Mesenteric fat pad (tissue), 1 donor: ENCODE measurements at regions not wholly inside any gene's neighbourhood (a gene's known extent, or its start where the extent isn't known, plus 50 kb on each side); places are given as distances from the start of the nearest gene placed in this dataset.
"Not testable (repeated sequence)": the region's sequence is repeated elsewhere in the genome, so short reads cannot be mapped to it uniquely, and the experiment has no call there.

Source experiments
- DNase-seq: peaks from one replicate; pipeline ENCODE4 v3.0.0-alpha.2; 2020; ENCODE audit warnings: low spot score
- donor health status: DM: yes; HTN: yes; CAD: no.

- no peak for DNase-seq
These were observed 385.5 kb downstream of the GBE1 start for GRCh38 chr3:81375921-81376320.

DNA sequence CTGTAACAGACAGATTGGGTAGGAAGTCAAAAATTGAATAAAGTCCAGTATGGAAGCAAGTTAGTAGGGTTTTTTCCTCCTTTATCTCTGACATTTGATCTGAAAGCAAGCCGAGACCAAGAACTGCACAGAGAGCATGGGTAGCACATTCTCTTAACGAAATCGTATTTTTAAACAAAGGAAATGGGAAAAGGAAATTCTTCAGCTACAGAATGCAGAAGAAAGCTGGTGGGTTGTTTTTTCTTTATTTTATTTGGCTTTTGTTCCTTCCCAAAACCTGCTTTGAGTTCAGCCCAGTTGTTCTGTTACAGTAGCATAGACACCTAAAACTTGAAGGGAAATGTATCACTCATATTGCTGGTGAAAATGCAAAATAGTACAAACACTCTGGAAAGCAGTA lies 397.0 kb downstream of the GBE1 start:
- DNase-seq: no peak

- no peak for DNase-seq
These were observed 397.6 kb downstream of the GBE1 start for GRCh38 chr3:81363816-81364215.

DNA sequence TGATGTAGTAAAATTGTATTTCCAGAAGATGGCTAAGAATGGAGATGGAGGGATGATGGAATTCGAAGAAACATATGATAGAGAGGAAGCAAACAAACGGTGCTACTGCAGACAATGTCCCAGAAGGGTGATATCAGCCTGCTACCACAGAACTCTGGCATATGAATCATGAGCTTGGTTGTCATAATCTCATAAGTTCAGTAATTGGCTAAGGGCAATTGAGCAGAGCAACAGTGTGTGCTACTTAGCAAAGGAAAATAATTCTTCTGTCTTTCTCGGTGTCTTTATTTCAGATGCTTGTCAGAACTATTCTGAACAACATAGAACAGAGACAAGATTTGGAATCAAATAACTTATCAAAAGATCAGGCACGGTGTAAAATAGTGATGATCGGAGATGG lies 407.3 kb downstream of the GBE1 start:
- no peak for DNase-seq

- DNase-seq: no peak
These were observed 408.6 kb downstream of the GBE1 start for GRCh38 chr3:81352867-81353266.

DNA sequence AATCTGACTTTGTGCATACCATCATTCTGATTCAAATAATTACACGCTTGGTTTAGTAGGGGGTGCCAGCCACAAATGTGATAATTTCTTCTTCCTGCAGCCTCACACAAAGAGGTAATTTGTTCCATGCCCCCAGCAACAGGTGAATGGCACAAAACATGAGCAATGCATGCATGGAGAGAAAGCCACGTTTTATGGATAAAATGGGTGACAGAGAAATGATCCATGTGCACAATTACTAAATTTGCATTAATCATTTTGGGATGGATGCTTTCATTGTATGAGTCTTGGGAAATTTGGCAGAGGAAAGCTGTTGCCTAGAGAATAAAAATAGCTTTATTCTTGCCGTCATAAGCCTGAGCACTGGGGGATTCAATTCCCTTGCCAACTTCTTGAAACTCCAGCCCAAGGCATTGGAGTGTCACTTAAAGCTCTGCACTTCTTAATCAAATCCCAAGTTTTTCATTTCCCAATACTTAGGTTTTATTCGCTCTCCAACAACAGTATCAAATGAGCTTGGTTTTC lies 411.6 kb downstream of the GBE1 start:
- no peak for DNase-seq

DNA sequence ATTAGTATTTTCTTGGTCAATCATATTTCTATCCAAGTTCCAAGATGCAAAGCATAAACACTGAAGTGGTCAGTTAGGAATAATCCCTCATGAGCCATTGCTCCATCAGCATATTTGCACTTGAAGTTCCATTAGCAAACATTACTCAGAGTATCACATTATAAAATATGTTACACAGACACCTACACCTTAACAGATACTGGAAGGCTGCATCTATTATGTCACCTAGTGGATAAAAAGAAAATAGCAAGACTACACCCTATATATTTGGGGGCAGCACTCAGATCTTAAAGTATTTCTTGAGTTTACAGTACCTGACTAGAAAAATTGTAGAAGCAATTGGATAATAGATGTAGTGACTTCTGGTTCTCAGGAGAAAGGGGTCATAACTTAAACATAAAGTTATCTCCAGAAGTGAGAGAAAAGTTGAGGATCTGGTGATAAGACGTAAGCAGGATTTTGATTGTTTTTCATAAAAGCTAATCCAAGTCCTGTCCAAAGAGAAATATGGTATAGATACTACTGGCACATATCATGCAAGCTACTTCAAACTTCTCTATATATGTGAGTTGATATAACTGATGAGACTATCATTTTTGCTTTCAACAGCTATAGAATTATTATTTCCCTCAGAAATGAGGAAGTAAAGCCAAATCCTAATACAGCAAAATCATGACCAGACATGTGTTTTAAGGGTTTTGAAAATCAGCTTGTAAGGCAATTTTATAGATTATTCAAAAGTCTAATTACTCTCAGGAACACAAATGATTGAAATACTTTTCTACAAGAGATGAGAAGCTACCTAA lies 422.2 kb downstream of the GBE1 start:
- no peak for DNase-seq

- no peak for DNase-seq
These were observed 425.0 kb downstream of the GBE1 start for GRCh38 chr3:81336470-81336869.

- not testable (repeated sequence) for DNase-seq
These were observed 431.6 kb downstream of the GBE1 start for GRCh38 chr3:81329835-81330234.

DNA sequence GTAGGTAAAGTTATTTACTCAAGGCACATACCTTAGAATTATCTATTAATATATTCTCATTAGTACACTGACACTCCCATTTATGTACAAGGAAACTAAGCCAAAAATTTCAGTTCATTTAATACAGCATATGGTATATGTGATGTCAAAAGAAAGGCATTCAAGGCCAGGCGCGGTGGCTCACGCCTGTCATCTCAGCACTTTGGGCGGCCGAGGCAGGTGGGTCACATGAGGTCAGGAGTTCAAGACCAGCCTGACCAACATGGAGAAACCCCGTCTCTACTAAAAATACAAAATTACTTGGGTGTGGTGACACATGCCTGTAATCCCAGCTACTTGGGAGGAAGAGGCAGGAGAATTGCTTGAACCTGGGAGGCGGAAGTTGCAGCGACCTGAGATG lies 435.2 kb downstream of the GBE1 start:
- no peak for DNase-seq

DNA sequence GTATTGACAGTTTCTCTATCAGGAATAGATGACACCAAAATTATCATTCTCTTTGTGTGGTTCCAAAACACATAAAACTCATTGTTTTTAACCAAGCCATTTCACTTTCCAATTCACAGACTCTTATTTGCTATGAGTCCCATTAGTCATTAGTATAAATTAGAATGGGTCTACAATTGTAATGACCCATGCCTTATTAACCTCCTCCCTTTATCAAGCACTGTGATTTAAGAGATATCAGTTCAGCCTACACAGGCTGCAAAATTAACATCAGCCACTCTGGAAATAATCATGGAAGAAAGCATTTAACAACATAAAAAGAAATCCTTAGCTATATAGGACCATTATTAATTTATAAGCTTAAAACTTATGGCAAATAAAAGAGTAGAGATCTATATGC lies 440.6 kb downstream of the GBE1 start:
- no peak for DNase-seq

DNA sequence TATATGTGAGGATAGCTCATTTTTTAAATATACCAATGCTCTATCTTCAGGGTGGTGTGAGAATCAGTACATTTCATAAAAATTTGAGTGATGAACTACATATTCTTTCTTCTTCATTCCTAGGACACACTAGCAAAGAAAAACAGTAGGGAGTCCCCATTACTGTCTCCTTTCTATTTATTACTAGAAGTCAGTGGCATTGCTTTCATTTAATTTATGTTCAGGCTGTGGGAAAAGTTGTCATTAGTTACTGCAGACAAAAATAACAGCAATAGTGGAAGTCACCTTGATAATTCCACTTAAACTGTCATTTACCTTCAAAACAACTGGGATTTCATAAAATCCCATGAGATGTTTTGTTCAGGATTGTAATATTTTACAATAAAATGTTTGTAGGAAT lies 446.4 kb downstream of the GBE1 start:
- DNase-seq: no peak

DNA sequence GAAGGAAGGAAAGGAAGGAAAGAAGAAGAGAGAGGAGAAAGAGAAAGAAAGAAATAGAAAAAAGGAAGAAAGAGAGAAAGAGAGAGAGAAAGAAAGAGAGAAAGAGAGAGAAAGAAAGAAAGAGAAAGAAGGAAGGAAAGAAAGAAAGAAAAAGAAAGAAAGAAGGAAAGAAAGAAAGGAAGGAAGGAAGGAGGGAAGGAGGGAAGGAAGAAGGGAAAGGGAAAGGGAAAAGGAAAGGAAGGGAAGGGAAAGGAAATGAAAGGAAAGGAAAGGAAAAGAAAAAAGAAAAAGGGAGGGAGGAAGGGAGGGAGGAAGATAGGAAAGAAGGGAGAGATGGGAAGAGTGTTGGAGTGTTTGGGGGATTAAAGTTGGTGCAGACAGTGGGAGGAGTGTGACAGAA lies 450.1 kb downstream of the GBE1 start:
- DNase-seq: no peak

DNA sequence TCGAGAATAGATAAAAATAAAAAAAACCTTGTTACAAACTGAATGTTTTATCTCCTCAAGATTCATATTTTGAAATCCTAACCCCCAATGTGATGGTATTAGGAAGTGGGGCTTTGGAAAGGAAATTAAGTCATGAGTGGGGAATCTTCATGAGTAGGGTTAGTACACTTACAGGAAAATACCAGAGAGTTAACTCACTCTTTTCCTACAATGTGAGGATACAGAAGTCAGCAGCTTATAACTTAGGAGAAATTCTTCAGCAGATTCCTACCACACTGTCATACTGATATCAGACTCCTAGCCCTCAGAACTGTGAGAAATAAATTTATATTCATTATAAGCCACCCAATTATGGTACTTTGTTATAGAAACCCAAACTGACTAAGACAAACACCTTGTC lies 453.1 kb downstream of the GBE1 start:
- no peak for DNase-seq

GRCh38 chr3:81307221-81307620 lies 454.2 kb downstream of the GBE1 start:
- DNase-seq: no peak

DNA sequence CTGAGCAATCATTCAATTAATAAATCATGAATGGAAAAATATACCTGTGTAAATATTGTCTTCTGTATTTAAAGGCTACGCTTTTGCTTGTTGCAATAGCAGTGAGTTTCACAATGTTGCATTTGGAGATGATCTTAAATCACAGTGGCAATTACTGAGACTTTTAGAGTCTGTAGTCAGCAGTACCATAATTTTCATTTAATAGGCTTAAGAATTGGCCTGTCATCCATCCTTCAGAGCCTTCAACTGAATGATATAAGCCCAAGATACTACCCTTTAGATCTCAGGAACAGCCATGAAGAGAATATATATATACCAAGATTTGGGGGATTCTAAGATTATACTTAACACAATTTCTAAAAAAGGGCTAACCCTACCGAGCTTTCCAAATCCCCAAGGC lies 458.1 kb downstream of the GBE1 start:
- no peak for DNase-seq

DNA sequence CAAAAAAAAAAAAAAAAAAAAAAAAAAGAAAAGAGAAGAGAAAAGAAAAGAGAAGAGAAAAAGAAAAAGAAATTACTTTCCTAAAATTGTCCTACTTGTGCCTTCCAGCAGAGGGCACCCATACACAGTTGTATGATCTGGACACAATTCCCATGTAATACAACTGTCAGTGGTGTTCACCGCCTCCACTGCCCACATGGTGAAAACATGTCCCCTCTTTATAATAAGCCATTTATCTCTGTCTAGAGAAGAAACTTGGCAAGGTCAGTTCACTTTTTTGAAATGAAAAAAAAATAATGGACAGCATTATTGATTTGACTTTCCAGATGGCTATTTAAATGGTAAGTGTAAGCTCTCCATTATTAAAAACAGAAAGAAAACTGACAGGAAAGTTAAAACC lies 459.4 kb downstream of the GBE1 start:
- no peak for DNase-seq

DNA sequence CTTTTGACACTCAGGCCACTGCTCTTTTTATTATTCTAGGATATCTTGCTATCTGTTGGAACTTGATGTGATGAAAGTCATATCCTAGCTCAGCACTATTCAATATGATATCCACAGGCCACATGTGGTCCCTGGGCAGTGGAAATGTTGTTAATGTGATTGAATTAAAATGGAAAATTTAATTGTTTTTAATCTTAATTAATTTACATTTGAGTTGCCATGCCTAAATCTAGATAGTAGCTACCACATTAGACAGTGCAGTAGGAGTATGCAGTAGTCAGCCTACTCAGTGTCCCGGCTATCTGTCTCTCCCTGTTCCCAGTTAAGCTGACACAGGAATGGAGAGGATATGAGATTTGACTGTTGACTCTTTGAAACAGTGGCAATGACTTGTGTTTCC lies 460.2 kb downstream of the GBE1 start:
- DNase-seq: no peak

- no peak for DNase-seq
These were observed 461.0 kb downstream of the GBE1 start for GRCh38 chr3:81300324-81300927.

DNA sequence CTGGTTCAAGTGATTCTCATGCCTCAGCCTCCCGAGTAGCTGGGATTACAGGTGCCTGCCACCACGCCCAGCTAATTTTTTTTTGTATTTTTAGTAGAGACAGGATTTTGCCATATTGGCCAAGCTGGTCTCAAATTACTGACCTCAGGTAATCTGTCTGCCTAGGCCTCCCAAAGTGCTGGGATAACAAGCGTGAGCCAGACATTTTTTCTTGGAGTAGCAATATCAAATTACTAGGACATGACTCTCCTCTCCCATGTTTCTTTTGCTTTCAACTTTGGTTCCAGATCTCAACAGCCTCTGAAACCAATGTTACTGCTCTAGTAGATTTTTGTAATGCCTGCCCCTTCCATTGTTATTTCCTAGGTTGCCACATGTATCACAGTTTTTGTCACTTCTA lies 462.0 kb downstream of the GBE1 start:
- no peak for DNase-seq

DNA sequence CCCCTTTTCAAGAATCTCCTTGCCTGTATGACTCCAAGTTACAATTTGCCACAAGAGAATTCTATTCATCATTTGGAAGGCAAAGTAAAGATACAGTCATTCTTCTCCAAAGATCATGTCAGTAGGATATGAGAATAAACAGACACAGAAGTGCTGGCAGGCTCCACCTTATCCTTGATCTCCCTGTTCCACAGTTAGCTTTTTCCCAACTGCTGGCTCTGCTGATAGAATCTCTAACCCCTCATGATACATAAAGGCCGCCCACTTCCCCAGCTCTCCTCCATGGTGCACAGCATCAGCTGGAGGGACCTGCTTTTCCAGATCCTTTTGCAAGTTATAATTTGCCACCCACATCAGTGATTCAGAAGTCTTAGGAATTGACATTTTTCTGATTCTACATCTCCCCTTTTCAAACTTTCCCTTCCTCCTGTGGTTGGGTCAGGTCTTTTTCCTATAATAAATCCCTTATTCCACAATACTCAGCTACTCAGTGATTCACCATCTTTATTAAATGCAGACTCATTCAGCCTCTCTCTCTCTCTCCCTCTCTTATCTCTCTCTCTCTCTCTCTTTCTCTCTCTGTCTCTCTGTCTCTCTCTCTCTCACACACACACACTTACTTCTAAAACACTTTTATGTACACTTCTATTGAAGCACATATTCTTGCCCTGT lies 465.4 kb downstream of the GBE1 start:
- DNase-seq: no peak

- DNase-seq: no peak
These were observed 468.3 kb downstream of the GBE1 start for GRCh38 chr3:81293156-81293555.
